GM12873 (cell line): ENCODE measurements at regions not wholly inside any gene's neighbourhood (a gene's known extent, or its start where the extent isn't known, plus 50 kb on each side); places are given as distances from the start of the nearest gene placed in this dataset.

Experiments used
- TF ChIP-seq, protein P1 (sequence below): IDR thresholded peaks from 2 replicates; pipeline ENCODE4 v1.5.1; 2012; ENCODE audit warnings: low read depth, mild to moderate bottlenecking, moderate library complexity, low read length, control low read depth; ENCODE audit not compliant: insufficient read depth; ENCODE audit errors: missing control alignments

DNA sequence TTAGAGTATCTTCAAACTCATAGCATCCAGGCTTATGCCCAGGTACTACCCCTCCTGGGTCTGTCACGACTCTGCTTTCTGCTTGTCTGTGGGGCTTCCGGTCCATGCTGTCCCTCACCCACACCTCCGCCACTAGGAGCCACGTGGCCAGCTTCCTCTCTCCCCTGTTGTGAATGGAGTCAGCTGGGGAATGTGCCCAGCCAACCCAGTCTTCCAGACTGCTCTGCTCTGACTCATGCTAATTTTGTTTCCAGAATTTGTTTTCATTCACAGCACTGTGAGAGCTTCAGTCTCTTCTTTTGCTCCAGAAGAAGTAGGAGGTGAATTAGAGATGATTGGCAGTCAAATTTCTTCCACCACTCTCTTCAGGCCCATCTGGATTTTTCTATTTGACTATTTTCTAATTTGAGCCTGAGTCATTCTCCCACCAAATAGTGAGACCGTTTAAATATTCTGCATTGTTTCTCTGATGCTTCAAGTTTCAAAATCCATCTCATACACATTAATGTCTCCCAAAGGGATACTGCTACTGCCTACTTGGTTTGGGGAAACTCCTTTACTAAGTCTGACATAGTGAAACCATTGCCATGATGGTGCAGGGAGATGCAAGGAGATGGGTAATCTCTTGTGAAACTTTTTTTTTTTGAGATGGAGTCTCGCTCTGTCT lies 424.1 kb upstream of the KIF2A start:
- TF ChIP-seq, protein P1, sequence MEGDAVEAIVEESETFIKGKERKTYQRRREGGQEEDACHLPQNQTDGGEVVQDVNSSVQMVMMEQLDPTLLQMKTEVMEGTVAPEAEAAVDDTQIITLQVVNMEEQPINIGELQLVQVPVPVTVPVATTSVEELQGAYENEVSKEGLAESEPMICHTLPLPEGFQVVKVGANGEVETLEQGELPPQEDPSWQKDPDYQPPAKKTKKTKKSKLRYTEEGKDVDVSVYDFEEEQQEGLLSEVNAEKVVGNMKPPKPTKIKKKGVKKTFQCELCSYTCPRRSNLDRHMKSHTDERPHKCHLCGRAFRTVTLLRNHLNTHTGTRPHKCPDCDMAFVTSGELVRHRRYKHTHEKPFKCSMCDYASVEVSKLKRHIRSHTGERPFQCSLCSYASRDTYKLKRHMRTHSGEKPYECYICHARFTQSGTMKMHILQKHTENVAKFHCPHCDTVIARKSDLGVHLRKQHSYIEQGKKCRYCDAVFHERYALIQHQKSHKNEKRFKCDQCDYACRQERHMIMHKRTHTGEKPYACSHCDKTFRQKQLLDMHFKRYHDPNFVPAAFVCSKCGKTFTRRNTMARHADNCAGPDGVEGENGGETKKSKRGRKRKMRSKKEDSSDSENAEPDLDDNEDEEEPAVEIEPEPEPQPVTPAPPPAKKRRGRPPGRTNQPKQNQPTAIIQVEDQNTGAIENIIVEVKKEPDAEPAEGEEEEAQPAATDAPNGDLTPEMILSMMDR = no peak

DNA sequence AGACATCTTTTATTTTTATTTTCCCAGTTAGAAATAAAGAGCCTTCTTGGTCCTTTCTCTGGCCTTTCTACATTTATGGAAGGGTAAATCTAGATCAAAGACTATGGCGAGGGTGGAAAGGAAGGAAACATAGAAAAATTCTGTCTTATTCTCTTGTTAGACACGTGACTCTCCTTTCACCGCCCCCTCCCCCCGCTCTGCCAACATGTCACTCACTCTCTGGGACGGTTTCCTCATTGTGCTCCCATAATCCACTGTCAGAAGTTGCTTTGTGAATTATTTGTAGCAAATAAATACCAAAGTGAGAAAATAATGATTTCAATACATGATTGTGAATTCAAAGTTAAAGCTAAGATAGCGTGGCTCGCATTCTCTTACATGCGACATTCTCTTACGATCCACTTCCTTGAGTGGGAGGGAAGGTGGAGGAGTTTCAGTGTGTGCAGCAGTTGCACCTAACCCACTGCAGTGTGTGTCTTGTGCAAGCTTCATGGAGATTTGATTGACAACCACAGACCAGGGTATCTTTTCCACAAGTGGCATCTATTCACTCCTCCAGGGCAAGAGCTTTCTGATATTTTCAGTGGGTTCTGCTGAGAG lies 423.0 kb upstream of the KIF2A start:
- TF ChIP-seq, protein P1 = no peak

DNA sequence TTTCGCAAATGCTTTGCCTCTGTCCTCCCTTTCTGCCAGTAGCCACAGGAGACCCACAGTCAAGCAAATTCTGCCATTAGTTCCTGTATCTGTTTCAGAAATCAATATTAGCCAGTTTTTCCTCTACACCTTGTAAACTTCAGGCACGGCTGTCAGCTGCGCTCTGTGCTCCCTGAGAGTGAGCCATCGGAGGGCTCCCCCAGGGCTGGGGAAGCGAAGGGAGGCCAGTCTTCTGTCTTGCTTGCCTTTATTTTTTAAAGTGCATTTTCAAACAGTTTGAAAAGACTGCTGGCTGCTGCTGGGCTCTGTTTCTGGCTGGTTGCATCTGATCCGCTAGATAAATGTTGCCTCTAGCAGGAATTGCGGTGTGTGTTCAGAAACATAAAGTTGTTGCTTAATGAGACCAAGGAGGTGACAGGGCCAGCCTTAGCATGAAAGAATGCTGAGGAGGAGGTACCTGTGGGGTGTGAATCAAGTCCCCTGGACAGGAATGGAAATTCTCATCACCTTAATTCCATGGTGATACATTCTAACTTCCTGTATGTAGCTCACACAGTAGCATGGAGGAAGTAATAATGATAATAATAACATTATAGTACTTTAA lies 421.7 kb upstream of the KIF2A start:
- TF ChIP-seq, protein P1 = no peak

DNA sequence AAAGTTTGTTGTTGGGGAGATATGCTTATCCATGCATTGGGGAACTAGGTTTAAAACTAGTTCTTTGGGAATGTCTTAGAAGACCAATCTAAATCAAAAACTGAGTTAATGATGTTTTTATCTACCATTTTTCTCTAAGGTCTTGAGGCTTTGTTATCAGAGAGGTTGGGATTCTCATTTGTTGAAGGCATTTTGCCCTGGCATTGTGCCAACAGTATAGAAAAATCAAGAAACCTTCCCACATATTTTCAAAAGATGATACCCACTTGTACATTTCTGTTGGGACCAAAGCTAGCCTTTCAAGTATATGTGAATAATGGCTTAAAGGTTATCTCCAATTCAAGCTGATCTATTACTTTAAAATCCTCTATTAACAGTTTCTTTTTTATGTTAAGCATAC lies 419.8 kb upstream of the KIF2A start:
- TF ChIP-seq, protein P1 = no peak

DNA sequence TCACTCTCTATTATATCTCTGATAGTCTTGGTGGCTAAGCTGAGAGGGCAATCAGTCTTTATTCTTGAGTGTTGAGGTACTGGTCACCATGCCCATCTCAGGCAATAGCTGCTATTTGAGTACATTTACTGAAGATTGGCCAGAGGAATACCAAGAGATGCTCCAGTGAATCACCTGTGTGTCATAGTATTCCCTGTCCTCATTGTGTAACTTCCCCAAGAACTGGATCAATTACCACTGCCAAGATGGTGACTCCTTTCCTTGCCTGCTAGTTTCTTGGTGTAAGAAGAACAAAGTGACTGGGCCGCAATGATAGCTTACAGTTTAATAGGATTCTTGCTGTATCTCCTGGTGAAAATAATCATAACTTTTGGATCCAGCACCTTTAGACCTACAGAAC lies 418.7 kb upstream of the KIF2A start:
- TF ChIP-seq, protein P1 = no peak

DNA sequence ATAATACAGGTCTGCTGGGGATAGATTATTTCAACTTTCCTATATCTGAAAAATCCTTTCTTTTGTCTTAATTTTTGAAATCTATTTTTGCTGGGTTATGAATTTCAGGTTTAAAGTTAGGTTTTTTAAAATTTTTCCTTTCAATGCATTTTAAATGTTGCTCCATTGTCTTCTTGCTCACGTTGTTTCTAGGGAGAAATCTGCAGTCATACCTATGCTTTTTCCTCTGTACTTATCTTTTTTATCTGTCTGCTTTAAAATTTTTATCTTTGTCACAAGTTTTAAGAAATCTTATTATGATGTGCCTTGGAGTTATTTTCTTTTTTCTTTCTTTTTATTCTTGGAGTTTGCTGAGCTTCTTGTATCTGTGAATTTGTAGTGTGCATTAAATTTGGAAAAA lies 412.0 kb upstream of the KIF2A start:
- TF ChIP-seq, protein P1 = no peak

DNA sequence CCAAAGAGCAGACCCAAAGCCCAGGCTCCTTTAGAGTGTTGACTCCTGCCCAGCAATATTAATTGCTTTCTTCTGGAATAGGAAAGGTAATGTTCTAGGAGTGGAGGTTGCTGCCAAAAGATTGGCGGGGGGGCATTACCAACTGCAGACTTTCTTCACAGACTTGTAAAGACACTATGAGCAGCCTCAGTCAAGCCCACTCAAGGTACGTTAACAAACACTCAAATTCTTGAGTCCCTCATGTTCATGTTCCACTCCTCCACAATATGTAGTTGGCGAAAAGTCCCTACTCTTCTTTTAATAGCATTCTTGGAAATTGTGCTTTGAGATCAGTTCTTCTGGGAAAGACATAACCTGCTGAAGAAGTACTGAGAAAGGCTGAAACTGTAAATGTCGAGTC lies 409.2 kb upstream of the KIF2A start:
- TF ChIP-seq, protein P1 = no peak
